Pulmonary artery endothelial cell (primary cell): ENCODE measurements at regions not wholly inside any gene's neighbourhood (a gene's known extent, or its start where the extent isn't known, plus 50 kb on each side); places are given as distances from the start of the nearest gene placed in this dataset.

Experiments used
- DNase-seq: peaks from one replicate; pipeline ENCODE4 v3.0.0-alpha.2; 2011; ENCODE audit warnings: low read depth, low spot score

DNA sequence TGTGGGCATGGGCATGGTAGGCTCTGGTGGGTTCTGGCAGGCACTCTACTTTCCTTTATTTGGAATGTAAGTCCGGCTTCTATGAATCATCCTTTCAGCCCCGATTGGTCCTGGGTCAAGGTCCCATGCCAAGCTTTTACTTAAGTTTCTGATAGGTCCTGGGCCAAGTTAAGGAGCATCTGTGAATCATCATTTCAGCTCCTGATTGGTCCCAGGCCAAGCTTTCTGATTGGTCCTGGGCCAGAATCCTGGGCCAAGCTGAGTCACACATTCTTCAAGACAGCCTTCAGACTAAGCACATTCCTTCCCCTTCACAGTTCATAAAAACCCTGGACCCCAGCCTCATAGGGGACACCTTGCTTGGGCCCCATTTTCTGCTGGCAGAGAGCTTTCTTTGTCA is 231.0 kb upstream of the EYS start:
- DNase-seq: no peak

DNA sequence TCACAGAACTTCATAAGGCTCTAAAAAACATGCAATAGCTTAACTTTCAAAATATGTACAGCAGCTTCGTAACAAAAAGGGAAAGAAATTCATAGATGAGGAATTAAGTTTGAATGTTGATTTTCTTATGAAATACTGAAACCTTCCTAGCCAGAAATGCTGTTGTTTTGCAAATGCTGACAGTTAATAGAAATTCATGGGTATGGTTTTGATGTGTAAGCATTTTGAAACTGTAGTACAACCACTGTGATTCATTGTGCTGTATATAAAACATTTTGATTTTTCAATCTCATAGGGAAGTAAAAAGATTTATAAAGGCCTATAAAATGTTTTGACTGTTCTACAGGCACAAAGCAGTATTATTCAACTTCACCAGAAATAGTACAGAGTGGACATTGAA is 228.4 kb upstream of the EYS start:
- DNase-seq: no peak

DNA sequence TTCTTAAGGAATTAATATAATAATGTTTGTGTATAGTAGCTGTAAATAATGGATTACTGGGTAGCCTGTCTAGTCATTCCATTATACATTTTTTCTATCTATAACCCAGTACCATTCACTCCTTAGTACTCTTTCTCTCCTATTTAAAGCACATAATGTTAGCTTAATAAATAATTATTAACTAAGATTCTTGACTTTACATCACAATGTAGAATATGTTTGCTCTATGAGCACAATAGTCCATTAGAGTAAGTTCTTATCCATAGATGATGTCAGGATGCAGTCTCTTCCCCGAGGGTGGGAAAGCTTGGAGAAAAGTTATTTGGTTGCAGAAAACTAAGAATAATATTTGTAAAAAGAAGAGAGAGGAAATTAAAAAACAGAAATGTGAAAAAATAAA is 226.4 kb upstream of the EYS start:
- DNase-seq: no peak

DNA sequence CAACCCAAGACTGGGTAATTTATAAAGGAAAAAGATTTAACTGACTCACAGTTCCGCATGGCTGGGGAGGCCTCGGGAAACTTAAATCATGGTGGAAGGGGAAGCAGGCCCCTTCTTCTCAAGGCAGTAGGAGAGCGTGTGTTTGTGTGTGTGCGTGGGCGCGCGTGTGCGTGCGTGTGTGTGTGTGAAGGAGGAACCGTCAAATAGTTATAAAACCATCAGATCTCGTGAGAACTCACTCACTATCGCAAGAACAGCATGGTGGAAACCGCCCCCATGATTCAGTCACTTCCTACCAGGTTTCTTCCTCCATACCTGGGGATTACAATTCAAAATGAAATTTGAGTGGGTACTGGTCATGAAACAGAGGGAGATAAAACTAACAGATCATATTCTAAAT is 220.1 kb upstream of the EYS start:
- DNase-seq: no peak

DNA sequence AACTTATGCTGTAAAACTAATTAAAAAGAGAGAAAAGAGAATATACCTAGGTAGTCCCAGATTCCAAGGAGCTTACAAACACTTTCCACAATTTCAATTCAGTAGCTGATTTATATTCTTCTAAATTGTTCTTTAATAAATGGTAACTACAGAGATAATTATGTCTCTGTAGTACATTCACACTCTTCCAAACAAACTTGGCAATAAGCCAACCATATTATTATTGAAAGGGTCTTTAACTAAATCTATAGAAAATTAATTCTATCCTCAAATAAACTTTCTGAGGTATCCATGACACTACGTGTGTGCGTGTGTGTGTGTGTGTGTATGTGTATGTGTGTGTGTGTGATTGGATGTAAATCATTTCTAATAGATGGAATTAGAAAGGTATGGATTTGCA is 217.4 kb upstream of the EYS start:
- DNase-seq: no peak

DNA sequence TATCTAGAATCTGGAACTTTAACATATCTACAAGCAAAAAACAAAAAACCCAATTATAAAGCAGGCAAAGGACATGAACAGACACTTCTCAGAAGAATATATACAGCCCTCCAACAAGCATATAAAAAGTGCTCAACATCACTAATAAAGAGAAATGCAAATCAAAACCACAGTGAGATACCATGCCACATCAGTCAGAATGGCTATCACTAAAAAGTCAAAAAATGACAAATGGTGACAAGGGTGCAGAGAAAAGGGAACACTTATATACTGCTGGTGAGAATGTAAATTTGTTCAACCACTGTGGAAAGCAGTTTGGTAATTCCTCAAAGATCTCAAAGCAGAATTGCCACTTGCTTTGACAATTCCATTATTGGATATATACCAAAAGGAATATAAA is 215.0 kb upstream of the EYS start:
- DNase-seq: no peak

DNA sequence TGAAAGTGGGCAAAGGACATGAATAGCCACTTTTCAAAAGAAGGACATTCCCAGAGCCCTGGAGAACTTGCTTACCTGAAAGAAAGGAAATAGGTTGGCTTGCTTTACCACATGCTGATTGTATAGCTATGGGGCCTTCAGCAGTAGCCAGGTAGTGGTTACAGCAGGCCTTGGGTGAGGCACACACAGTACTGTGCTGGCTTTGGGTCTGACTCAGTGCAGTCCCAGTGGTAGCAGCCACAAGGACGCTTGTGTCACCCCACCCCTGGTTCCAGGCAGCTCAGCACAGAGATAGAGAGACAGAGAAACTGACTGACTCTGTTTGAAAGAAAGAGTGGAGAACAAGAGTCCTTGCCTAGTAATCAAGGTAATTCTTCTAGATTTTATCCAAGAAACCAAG is 201.0 kb upstream of the EYS start:
- DNase-seq: no peak

DNA sequence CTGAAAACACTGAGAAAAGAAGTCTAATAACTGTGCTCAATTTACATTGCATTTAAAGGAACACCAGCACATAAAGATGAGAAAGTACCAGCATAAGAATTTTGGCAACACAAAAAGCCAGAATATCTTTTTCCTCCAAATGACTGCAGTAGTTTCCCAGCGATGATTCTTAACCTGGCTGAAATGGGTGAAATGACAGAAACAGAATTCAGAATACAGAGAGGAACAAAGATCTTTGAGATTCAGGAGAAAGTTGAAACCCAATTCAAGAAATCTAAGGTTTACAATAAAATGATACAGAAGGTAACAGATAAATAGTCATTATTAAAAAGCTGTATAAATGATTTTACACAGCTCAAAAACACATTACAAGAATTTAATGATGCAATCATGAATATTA is 197.0 kb upstream of the EYS start:
- no peak for DNase-seq

DNA sequence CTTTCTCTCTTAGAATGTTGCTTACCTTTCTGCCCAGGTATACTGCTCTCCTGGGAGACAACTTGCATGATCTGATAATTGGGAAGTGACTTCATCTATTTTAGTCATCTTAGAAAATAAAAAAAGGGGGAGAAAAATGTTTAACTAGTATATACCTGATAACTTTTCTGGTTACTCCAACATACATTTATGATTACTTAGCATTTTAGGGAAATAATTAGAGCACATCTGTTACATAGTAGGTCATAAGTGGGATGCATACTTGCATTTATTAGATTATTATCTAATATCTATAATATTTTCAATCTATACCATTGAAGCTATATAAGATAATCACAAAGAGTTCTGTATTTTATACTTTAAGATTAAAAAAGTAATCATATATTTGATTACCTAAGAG is 193.9 kb upstream of the EYS start:
- no peak for DNase-seq

DNA sequence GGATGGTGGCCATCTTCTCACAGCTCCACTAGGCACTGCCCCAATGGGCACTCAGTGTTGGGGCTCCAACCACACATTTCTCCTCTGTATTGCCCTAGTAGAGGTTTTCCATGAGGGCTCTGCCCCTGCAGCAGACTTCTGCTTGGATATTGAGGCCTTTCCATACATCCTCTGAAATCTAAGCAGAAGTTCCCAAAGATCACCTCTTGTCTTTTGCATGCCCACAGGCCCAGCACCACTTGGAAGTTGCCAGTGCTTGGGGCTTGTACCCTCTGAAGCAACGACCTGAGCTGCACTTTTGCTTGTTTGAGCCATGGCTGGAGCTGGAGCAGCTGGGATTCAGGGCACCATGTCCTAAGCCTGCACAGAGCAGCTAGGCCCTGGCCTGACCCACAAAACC is 189.1 kb upstream of the EYS start:
- DNase-seq: no peak

DNA sequence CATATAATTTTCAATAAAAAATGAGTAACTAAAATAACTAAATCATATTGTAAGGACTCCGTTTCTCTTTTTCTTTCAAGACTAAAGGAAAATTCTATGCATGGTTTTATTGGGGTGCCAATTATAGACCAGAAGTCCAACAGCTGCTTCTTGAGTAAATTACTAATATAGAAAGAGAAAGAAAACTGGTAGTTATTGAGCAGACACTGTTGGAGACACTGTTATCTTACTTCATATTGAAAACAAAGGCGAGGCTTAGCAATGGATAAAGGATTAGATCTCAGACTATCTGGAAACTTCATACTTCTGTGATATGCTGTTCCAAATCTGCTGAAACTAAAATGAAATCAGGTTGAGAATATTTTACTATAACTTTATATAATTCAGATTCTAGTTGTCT is 169.6 kb upstream of the EYS start:
- no peak for DNase-seq

DNA sequence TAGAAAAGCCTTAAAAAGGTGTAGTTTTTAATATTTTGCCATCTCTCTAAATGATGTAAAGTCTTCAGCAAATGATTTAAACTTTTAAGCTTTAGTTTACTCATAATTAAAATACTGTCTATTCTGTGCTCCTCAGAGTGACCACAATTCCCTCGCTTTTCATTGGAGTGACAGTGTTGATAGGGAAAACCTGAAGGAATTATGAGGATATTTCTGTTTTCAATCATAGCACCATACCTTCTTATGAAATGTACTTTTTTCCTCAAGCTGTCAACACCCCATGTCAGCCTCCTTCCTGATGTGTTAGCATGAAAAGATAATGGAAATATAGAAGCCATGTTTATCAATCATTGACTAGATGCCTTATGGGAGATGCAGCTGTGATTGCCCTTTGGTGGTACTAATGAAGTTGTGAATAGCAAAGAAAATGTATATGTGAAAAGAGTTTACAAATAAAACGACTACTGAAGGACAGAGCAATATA is 145.4 kb upstream of the EYS start:
- DNase-seq: no peak

DNA sequence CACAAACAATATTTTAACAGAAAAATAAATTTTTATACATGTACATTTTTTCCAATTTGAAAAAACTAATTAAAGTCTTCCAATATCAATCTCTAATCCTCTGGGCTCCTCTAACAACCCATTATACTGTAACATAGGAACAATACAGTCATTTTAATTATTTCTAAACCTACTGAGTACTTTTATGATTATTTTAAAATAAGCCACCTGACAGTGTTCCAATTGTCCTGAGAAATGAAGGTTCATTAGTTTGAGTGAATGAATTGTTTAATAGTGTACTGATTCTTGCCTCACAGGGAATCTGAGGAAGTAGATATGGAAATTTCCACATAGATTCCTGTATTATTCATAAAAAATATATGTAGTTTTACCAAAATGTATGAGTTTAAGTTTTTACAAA is 123.1 kb upstream of the EYS start:
- no peak for DNase-seq

DNA sequence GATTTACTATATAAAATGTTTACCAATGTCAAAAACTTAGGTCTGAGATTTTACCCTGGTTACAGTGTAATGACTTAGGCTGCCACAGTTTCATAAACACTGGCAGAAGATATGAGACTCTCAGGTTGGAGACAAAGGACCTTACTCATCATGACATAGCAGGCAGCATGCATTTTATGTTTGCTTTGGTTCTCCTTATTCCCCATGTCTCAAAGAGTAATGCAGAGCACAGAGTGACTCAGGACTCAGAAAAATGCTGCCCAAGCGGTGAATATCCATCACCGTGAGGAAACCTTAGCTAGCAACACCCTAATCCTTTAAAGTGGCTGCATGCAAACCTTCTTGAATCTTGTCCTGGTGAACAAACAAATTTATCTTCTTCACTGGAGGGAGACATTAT is 112.1 kb upstream of the EYS start:
- DNase-seq: no peak

DNA sequence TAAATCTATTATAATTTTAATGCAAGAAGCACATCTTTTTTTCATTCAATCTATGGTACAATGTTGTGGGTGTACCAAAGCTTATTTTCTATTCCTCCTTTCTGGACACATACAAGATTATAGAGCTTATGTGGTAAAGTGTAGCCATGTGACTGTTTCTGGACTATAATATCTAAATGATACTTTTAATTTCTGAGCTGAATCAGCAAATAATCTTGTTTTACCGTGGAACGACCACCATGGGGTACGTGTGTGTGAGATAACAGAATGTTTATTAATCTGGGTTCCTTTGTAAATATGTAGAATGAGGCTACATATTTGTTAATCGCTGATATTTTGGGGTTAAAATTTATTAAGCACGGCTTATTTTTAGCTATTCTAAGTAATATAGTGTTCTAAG is 111.5 kb upstream of the EYS start:
- DNase-seq: no peak

DNA sequence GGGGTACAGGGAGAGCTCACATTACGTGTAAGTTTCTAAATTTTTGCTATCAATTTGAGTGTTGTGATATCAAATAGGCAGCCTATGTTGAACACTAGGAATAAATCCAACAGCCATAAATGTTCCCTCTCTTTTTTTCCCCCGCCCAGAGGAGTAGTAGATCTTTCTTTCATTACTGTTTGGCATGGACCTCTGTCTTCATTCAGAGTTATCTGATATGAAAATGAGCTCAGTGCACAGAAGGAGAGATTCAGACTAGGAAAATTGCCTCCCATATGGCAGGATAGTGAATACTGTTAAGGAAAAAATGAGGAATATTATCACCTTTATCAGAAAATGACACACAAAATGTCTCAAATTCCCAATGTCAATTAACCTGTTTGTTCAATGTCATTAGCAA is 110.0 kb upstream of the EYS start:
- no peak for DNase-seq

DNA sequence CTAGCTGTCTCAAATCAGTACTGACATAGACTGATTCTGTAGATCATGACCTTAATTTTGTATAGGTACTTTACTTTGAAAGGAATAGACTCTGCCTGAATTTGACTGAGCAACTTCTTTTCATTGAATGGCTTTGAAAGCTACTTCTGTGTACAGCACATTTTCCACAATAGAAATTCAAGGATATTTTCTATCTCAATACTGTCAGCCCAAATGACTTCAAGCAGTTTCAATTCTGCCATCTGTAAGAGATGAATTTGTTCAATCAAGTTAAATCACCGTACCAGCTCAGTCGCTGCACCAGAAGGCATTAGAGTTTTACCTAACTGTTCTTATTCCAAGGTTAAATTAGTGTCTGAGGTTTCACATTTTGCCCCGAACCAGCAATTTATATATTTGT is 107.0 kb upstream of the EYS start:
- DNase-seq: no peak

DNA sequence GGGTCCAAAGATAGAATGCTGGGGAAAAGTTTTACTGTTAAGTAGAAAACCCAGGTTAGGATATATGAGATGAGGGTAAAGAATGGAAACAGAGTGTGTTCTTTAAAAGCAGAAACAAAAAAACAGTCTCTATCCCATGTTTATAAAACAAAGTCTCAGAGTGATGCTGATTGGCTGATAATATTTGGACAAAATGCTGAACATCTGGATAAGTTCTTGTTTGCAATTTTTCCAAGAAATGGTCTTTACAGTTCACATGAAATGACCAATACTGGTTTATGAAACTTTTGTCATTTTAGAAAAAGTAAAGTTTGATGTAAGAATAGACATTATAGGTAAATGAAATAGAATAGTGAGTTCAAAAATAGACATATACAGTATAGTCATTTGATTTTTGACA is 96.2 kb upstream of the EYS start:
- no peak for DNase-seq

DNA sequence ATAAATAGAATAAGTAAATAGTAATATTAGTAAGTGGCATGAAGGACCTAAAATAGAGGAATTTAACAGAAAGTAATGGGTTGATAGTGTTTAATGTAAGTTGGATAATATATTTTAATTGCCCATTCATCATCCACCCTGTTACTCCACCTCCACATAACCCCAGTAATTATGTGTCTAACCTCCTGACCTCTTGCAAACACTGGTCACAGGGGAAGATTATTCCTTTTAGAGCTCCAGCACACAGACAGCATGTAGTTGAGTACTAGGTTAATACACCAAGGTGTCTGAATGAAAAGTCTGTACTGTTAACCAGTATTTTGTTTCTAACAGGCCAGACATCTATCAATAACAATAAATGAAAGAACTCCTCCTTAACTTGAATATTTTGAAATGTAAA is 92.4 kb upstream of the EYS start:
- DNase-seq: no peak

DNA sequence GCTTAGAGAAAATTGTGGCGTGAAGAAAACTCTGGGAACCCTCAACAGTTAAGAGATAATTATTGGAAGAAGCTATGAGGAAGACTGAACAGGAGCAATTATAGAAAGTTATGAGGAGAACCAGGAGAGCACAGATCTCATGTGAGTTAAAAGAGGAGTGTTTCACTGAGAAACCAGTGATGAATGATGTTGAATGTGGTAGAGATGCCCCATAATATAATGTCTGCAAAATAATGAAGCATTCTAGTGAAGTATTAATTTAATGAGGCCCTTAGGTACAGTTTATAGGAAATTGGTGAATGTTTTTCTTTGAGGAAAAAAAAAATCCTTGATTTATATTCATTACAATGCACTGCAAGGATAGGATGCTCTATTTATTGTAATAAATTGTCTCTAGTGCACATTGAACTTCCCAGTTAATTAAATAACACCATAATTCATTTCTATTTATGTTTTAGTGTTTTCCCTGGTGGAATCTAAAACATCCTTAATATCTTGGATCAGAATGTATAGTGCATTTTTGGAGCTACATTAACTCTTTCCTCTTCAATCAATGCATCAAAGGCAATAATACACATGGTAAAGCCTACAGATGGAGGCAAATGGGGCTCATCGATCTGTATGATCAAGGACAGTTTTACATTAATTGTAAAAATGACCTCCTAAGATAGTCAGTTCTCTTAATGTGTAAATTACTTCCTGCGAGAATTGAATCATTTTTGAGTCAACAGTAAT is 91.4 kb upstream of the EYS start:
- DNase-seq: no peak

DNA sequence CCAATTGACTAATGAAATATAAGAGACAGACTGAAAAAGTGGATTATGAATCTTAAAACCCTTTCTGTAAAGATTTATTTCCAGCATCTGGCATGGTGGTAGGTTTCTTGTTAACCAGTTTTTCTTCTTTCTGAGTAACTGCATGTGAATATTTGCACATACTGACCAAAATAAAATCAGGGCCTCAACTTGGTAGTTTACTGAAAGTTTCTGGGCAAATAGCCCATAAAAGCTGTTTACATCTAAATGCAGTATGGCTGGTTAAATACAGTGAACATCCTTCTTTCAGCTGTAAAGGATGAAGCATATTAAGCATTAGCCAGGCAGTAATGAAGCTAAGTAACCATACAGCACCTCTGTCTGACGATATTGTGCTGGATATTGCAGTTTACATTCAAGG is 83.6 kb upstream of the EYS start:
- no peak for DNase-seq

DNA sequence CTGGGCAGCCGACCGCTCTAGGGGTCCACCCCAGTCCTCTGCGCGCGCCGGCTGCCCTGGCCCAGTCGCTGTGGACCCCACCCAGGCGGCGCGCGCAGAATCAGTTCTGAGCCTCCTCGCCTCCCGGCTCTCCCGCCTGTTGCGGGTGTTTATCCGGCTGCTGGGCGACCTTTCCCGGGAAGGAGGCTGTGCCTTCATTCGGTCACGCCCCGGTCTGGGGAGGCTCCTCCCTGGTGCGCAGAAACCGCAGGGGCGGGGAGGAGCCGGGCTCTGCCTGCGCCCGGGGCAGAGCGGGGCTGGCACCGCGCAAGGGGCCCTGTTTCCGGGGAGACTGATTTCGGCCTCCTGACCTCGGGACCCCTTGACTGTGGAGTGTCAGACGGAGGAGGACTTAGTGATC is 80.8 kb upstream of the EYS start:
- DNase-seq: no peak

DNA sequence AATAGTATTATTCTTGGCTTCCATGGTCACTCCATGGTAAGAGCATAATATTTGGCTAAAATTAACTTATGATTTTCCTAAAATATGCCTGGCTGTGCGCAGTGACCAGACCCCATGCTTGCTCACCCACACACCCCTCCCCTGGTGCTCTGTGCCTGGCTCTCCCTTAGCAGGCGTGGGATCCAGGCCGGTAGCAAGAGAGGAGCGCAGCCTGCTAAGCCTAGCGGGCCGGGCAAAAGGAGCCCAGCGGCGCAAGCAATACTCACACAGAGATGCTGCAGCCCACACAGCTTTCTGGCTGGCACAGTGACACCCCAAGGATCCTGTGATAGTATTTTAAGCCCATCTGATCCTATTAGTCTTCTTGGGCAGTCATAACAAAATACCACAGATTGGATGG is 79.8 kb upstream of the EYS start:
- no peak for DNase-seq

DNA sequence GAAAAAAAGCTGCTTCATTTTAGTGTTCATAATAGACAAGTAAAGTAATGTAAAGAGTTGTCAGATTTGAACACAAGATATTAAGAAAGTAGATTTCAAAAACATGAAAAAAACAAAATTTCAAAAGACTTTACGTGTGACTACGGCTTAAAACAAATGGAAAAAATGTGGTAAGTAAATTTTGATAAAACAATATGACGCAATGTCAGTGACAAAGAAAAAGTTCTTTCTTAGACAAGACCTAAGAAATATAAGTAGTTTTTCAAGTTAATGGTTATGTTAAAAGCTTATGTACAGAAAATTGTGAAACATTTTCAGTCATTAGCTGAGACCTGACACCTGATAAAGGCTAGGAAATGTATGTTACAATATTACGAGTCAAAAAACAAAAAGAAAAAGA is 73.7 kb upstream of the EYS start:
- no peak for DNase-seq
